GM23338 (cell line): ENCODE measurements at regions not wholly inside any gene's neighbourhood (a gene's known extent, or its start where the extent isn't known, plus 50 kb on each side); places are given as distances from the start of the nearest gene placed in this dataset.

Experiments used
- EZH2 ChIP-seq: fragments of 200-600 bp; sonication (generic); IDR thresholded peaks from one replicate; pipeline ENCODE4 v1.8.0; 2017; ENCODE audit warnings: antibody characterized with exemption, mild to moderate bottlenecking, low read depth; ENCODE audit not compliant: unreplicated experiment
- EZH2phosphoT487 ChIP-seq: fragments of 200-600 bp; sonication (generic); IDR thresholded peaks from one replicate; pipeline ENCODE4 v1.8.1; 2018; ENCODE audit warnings: antibody characterized with exemption; ENCODE audit not compliant: unreplicated experiment
- JUNB ChIP-seq: IDR thresholded peaks from one replicate; pipeline ENCODE4 v1.6.1; 2016; ENCODE audit warnings: antibody characterized with exemption; ENCODE audit not compliant: unreplicated experiment
- NANOG ChIP-seq: IDR thresholded peaks from 2 replicates; pipeline ENCODE4 v1.6.1; 2016; ENCODE audit warnings: antibody characterized with exemption, borderline replicate concordance
- POLR2AphosphoS5 ChIP-seq: IDR thresholded peaks from 2 replicates; pipeline ENCODE4 v1.6.1; 2016; ENCODE audit warnings: antibody characterized with exemption, low read depth
- ZNF331 ChIP-seq: fragments of 250-450 bp; sonication (Bioruptor Pico); IDR thresholded peaks from 2 replicates; pipeline ENCODE4 v1.5.0; 2020; ENCODE audit warnings: low read depth, mild to moderate bottlenecking, moderate library complexity
- TF ChIP-seq, protein P1 (sequence below), 2 experiments: fragments of 200-600 bp in 1 of 2; sonication (generic) in 1 of 2; conservative IDR thresholded peaks; 2 replicates each; pipeline versions ENCODE4 v1.5.1 to v1.6.1; 2016 to 2017; ENCODE audit warnings: antibody characterized with exemption in 2 of 2, low read depth in 2 of 2, mild to moderate bottlenecking in 2 of 2, moderate library complexity in 1 of 2
- TF ChIP-seq, protein P2 (sequence below): IDR thresholded peaks from one replicate; pipeline ENCODE4 v1.6.1; 2018; ENCODE audit warnings: antibody characterized with exemption; ENCODE audit not compliant: unreplicated experiment

DNA sequence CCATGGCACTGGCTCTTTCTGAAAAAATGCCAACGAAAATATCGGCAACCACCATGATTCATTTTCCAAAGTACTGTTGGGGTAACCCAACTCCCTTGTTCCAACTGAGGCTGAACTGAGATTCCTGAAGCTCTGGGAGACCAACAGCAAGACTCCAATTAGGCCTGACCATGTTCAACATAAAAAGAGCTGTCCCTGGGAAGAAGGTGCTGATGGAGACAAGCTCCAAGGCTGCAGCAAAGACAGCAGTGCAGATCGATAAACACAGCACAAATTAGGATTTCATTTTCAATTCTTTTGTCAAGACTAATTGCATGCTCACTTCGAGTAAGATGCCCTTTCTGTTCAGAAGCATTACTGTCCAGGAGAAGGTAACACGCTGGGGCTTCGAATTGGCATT is 968.0 kb downstream of the UQCRFS1 start:
- TF ChIP-seq, protein P1, sequence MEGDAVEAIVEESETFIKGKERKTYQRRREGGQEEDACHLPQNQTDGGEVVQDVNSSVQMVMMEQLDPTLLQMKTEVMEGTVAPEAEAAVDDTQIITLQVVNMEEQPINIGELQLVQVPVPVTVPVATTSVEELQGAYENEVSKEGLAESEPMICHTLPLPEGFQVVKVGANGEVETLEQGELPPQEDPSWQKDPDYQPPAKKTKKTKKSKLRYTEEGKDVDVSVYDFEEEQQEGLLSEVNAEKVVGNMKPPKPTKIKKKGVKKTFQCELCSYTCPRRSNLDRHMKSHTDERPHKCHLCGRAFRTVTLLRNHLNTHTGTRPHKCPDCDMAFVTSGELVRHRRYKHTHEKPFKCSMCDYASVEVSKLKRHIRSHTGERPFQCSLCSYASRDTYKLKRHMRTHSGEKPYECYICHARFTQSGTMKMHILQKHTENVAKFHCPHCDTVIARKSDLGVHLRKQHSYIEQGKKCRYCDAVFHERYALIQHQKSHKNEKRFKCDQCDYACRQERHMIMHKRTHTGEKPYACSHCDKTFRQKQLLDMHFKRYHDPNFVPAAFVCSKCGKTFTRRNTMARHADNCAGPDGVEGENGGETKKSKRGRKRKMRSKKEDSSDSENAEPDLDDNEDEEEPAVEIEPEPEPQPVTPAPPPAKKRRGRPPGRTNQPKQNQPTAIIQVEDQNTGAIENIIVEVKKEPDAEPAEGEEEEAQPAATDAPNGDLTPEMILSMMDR (conservative IDR thresholded peaks at IDR 0.05; ENCODE audit: low read depth in 2 of 2): no peak
- no peak for TF ChIP-seq NANOG
- TF ChIP-seq EZH2phosphoT487: no peak
- no peak for TF ChIP-seq EZH2
- TF ChIP-seq JUNB: no peak
- no peak for TF ChIP-seq POLR2AphosphoS5
- TF ChIP-seq, protein P2, sequence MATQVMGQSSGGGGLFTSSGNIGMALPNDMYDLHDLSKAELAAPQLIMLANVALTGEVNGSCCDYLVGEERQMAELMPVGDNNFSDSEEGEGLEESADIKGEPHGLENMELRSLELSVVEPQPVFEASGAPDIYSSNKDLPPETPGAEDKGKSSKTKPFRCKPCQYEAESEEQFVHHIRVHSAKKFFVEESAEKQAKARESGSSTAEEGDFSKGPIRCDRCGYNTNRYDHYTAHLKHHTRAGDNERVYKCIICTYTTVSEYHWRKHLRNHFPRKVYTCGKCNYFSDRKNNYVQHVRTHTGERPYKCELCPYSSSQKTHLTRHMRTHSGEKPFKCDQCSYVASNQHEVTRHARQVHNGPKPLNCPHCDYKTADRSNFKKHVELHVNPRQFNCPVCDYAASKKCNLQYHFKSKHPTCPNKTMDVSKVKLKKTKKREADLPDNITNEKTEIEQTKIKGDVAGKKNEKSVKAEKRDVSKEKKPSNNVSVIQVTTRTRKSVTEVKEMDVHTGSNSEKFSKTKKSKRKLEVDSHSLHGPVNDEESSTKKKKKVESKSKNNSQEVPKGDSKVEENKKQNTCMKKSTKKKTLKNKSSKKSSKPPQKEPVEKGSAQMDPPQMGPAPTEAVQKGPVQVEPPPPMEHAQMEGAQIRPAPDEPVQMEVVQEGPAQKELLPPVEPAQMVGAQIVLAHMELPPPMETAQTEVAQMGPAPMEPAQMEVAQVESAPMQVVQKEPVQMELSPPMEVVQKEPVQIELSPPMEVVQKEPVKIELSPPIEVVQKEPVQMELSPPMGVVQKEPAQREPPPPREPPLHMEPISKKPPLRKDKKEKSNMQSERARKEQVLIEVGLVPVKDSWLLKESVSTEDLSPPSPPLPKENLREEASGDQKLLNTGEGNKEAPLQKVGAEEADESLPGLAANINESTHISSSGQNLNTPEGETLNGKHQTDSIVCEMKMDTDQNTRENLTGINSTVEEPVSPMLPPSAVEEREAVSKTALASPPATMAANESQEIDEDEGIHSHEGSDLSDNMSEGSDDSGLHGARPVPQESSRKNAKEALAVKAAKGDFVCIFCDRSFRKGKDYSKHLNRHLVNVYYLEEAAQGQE: peak; percentile 58
- TF ChIP-seq ZNF331 (CRISPR knock-in tag): no peak
